GM21447 (cell line): ENCODE measurements at regions not wholly inside any gene's neighbourhood (a gene's known extent, or its start where the extent isn't known, plus 50 kb on each side); places are given as distances from the start of the nearest gene placed in this dataset.
"Not testable (repeated sequence)": the region's sequence is repeated elsewhere in the genome, so short reads cannot be mapped to it uniquely, and the experiment has no call there.

ENCODE experiments used
- ATAC-seq: cut with Tn5 transposase; IDR thresholded peaks from one replicate; pipeline ENCODE4 v1.9.1; 2021; ENCODE audit not compliant: unreplicated experiment

DNA sequence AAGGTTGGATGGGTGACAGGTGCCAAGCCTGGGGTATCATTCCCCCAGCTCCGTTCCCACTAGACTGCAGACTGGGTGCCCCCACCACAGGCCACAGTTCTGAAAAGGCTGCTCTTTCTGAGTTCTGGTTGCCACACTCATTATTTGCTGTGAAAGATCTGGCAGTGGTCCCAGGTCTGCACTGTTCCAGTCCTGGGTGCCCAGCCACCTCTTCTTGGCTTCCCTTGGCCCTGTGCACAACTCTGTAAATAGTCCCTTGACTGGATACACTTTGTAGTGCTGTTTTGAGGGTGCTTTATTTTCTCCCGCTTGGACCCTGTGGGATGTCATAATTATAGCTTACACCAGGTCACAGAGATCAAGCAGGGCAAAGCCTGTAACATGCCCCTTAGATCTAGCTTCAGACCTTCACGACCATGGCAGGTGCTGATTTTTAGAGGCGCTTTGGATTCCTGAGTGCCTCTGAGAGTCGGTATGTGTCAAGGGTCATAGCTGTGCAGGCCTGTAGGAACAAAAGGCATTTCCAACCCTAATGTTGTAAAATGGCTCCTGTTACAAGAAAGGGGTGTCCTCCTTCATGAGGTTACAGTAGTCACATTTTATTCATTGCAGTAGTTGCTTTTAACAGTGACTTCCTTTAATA lies 344.9 kb downstream of the ICE1 start:
- no peak for ATAC-seq

DNA sequence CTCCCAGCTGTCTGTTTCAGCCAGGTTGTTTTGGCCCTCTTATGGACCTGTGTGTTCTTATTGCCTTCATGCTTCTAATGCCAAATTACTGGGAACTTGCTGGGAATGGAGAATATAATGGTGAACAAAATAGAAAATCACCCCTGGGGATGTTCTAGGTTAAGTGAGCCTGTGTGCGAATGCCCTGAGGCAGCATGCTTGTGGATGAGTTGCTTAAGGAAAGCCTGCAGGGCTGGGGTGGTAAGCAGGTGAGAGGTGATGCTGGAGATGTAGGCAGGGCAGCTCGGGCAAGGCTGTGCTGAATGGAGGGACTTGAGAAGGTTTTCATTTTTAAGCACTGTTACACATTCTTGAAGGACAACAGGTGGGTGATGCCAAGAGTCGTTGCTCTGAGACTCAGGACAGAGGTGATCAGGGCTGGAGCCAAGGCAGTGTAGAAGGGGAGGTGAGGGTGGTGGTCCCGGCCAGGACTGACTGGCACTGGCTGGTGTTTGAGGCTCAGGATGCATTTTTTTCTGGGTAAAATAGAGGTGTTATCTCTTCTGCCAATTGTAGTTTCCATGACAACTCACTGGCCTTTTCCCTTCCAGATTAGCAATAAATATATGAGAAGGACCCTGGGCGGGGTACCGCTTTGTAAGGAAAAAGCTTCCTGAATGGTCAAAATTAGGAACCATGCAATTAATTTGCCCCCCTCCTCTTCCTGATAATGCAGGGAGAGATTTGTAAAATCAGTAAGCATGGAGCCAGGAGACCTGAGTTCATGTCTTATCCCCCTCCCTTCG lies 342.8 kb downstream of the ICE1 start:
- ATAC-seq = no peak

DNA sequence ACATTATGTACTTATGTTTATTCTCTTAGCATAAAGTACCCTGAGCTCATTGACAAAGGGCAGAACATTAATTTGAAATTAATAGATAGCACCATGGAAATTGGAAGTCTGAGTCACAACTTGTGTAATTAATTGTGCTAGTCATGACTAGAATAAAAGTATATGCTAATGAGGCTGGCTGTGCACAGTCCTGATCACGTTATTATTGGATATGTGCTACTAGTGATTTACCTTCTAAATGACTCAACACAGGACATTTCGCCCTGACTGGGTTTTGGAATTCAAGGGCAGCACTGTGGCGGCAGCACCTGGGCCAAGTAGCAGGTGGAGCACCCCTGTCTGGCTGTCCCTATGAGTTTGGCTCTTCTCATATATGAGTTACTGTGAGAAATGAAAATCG lies 341.8 kb downstream of the ICE1 start:
- no peak for ATAC-seq

DNA sequence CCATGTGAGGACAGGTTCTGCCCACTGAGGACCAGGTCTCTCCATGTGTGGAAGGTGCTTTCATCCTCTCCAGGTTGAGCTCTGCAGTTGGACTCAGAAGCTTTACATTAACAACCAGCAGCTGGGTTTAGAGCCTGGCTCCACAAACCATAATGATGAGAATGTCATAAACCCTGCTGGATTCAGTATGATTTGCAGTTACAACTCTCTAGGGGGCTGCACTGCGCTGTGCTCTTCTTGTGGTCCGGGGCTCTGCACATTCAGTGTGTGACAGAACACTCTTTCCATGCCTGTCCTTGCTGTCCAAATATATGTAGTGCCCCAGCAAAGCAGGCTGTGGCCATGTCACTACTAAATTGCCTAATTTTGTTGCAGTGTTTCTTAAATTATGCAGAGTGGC lies 334.3 kb downstream of the ICE1 start:
- no peak for ATAC-seq

DNA sequence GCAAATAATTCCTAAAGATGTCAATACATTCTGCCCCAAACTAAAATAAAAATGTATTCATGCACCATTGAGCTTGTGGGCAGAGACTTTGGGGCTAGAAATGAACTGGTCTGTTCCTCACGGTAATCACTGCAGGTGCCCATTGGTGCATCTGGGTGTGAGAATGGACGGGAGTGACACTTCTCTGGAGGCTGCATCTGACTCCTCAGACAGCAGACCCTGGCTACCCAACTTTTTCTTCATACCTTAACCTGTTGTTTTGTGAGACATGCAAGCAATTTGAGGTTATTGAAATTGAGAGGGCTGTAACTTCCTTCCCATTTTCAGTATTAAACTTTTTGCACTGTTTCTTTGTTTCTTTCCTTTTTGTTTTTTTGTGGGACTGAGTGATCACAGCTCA lies 333.4 kb downstream of the ICE1 start:
- peak; percentile 44 for ATAC-seq

DNA sequence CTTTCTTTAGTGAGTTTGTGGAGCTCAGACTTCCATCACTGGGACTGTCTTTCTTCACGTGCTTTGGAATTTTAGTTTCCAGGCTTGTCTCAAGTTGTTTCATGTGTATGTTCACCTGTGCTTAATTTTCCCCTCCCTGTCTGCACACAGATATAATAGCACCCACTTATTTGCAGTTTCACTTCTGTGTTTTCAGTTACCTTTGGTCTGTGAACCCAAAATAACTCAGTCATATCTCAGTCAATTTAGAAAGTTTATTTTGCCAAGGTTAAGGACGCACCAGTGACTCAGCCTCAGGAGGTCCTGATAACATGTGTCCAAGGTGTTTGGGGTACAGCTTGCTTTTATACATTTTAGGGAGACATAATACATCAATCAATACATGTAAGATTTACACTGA lies 330.4 kb downstream of the ICE1 start:
- peak; percentile 67 for ATAC-seq

DNA sequence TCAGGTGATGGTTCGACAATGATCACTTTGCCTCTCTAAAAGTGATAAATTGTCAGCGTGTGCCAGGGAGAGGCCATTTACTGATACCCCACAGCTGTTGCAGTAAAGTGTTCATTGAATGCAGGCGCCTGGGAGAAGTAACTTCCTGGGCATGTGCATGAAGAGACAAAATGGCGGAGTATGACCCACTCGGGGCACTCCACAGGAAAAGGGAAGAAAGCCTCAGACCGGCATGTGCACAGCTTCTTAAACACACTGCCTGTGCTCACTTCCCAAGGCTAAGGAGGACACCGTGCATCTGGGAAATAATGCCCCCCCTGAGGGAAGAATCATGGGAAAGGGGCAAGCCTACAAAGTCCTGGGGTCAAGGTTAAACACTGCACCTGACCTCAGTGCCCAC lies 329.5 kb downstream of the ICE1 start:
- ATAC-seq = no peak

DNA sequence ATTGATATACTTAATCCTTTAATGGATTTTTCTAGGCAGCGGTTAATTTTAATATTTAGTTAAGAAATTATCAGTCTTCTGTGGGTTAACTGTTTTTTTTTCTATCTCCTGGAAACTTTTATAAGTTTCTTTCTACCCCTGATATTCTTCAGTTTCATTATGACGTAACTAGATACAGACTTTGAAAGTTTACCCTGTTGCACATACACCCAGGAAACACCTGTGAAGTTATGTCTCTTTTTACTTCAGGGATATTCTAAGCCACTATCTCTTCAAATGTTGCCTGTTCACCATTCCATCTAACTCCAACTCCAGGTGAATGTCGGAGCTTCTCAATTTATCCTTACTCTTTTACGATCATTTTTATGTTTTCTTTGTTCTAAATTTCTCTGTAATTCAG lies 329.0 kb downstream of the ICE1 start:
- peak; percentile 53 for ATAC-seq

DNA sequence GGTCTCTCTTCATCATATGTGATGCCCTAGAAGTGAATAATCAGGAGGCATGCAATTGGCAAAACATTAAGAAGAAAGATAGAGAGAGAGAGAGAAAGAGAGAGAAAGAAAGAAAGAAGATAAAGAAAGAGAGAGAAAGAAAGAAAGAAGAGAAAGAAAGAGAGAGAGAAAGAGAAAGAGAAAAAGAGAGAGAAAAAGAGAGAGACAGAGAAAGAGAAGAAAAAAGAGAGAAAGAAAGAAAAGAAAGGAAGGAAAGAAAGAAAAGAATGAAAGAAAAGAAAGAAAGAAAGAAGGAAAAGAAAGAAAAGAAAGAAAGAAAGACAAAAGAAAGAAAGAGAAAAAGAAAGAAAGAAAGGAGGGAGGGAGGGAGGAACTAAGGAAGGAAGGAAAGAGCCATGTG lies 318.9 kb downstream of the ICE1 start:
- no peak for ATAC-seq

DNA sequence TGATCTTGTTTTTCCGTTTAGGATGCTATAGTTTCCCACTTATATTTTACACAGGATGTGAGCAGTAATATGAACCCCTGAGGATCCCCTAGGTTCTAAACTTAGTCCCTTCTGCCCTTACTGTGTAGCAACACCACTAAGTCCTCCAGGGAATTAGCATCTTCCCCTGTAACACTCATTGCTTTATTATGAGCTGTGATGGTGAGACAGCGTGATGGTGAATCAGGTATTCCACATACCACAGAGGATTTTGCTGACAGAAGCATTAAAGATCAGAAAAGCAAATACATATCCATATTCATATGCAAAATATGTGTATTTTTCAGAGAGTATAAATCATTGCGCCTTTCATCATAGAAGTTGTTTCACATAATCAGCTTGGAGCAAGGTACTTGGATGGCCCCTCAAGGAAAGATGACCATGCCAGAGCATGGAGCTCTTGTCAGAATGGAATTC lies 317.0 kb downstream of the ICE1 start:
- peak; percentile 26 for ATAC-seq

DNA sequence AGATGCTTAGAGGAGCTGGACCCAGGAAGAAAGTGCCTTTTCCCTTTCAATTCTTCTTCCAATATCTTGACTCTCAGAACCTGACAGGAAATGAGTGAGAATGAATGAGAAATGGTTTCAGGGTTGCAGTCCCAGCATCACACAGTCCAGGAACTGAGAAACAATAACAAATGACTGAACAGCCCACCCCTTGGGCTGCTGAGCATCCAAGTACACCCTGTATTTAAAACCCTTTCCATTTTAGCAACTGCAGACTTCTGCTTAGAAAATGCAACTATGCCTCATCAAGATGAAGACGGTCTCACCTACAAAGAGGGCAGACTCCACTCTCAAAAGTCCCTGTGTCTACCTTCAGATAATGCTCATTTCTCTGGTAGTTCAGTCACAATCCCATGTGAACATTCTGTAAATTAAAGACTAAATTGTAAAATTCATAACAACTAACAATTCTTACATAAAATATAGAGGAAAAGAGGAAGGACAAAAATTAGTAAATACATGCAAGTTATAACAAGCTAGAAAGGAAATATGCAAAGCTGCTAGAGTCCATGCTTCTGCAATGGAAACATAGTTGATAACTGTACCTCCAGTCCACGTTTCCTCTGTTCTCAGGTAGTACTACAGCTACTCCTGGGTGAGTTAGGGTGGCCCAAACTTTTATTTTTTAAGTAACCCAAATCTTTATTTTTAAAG lies 316.5 kb downstream of the ICE1 start:
- peak; percentile 71 for ATAC-seq

DNA sequence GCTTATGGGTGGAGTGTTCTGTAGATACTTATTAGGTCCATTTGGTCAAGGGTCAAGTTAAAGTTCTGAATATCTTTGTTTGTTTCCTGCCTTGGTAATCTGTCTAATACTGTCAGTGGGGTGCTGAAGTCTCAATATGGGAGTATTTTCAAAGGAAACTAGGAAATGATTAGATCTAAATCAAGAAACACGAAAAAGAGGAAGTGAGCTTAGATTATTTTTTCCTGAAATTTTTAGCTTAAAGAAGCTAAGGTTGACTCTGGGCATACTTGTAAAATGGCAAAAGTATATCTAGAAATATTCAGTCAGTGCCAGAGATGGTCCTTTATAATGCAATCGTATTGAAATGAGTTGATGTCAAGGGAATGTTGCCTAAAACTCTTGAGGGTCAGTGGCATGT lies 313.5 kb downstream of the ICE1 start:
- ATAC-seq = no peak

DNA sequence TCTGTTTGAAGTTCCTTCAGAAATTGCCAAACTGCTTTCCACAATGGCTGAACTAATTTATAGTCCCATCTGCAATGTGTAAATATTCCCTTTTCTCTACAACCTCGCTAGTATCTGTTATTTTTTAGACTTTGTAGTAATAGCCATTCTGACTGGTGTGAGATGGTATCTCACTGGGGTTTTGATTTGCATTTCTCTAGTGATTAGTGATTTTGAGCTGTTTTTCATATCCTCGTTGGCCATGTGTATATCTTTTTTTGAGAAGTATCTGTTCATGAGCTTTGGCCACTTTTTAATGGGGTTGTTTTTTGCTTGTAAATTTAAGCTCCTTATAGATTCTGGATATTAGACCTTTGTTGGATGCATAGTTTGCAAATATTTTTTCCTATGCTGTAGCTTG lies 310.6 kb downstream of the ICE1 start:
- not testable (repeated sequence) for ATAC-seq

DNA sequence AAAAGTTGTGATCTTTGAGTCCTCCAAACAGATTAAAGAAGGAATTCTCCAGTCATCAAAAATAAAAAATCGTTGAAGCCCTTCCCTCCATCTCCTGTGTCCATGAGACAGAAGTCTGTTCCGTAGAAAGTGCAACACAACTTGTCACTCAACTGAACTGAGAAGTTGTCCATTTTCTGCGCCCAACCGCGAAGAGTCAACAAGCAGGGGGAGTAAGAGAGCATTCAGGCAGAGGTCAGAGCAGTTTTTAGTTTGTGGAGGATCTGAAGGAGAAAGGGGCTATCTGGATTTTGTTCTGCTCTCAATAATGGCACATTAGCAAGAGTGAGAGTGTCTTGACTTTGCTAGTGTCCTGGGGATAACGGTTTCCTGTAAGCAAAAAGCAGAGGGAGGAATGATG lies 303.9 kb downstream of the ICE1 start:
- ATAC-seq = no peak

DNA sequence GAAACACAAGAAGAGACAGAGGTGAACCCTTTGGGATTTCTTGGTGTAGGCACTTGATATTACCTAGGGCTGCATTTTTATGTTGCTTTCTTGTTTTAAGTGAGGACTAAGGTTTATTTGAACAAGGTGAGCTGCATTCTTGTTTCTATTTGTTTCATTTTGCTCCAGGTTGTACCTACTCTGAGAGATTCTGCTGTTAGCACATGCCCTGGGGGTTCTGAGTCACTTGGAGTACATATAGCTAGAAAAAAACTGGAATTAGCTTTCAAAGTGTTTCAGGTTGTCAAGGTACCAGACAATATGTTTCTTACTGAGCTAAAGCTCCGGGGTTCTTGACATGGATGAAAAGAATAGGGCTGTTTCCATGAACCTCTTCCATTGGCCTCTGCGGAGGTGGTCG lies 299.4 kb downstream of the ICE1 start:
- no peak for ATAC-seq

DNA sequence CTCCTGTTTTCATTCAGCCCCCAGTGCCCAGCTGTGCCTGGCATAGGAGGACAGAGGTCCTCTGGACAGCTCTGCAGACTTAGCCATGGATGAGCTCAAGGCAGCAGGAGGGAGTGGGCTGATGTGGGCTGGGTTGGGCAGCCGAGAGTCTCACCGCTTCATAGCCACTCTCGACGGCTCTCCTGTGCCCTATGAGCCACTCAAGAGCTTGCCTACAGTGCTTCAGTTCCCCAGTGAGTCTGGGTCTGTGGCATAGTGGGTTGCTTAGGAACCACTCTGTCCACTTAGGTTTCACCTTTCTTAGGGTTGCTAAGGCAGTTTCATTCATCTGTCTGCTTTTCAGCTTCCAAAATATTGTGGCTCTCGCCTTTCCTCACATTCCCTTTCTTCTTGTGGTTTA lies 296.8 kb downstream of the ICE1 start:
- no peak for ATAC-seq

DNA sequence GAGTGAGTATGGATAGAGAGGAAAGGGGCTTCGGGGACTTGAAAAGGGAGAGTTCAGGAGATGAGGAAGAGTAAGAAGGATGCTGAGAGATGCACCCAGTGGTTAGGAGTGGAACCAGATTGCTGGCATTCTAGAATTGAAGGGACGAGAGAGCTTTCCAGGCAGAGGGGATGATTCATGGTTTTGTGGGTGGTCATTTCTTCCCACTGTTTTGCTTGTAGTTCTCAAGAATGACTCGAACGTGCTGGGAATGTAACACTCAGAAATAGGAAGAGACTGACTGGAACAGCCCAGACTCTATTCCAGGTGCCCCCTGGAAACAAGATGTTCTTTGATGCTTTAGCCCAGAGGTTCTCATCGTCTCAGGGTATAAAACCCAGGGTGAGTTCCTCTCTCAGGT lies 294.2 kb downstream of the ICE1 start:
- no peak for ATAC-seq

DNA sequence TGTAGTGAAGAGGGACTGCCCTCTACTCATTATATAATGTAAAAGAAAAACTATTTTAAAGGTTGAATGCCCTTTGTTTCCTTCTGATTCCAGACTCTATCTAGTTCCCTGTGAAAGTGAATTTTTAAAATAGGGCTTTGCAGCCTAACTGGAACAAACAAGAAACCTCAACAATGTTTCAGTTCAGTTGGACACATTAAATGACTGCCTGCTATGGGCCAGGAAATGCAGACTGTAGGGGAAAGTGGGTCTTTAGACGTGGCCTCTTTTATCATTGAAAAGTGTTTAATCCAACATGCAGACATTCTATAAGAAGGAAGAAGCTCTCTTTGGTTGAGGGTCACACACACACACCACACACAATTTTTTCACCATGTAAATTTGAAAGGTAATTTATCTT lies 289.1 kb downstream of the ICE1 start:
- ATAC-seq = no peak

DNA sequence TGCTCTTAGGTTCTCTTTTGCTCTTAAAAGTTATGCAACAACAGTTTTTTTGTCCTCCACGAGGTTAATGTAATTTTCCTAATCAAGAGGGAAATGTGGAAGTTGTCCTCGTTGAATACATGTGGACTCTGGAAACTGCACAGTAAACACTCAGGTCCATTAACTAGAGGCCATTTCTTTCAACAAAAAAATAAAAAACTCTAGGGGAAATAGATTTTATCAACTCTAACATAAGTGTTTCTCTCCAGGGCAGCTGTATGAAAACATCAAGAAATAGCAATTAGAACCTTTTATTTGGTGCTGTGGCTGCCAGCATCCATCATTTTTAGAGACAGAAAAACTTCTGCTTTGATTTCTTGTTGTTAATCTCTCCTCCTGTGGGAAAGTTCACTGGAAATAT lies 288.6 kb downstream of the ICE1 start:
- no peak for ATAC-seq

DNA sequence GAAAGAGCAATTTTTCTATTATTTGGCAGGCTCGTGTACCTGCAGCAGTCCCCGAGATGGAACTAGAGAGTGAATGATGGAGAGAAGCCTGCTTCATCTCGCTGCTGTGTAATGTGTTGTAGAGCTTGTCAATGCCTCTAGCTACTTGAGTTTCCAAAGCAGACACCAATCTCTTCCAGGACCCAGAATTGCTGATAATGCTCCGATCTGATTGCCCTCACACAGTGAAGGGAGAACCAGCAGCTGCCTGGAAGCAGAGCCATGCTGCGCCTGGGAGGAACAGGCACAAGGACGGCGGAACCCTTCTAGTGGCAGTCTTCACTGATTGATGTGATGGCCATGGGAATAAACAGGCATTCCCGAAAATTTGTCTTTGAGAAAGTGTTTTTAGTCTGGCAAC lies 288.0 kb downstream of the ICE1 start:
- ATAC-seq = no peak

DNA sequence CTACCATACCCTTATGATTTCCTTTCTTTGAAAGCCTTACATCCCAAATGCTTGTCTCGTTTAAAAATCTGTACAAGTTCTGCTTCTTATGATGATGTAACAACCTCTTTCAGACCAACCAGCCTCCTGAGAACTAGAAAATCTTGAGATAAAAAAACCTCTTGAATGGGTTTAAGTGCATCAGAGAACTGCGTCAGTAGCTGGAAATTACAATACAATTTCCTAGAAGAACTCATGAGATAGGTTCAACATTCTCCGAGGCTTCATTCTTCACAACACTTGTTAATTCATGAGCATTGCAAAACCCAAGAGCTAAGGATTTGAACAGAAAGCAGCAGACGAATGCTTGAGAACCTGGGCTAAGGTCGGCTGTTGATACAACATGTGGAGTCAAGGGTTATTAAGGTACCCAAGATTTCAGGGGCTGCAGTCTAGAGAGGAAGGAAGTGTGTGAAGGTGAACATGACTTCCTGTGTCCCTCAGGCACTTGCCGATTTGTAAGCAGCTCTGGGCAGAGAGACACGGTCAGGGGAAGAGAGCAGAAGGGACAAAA lies 286.0 kb downstream of the ICE1 start:
- no peak for ATAC-seq

DNA sequence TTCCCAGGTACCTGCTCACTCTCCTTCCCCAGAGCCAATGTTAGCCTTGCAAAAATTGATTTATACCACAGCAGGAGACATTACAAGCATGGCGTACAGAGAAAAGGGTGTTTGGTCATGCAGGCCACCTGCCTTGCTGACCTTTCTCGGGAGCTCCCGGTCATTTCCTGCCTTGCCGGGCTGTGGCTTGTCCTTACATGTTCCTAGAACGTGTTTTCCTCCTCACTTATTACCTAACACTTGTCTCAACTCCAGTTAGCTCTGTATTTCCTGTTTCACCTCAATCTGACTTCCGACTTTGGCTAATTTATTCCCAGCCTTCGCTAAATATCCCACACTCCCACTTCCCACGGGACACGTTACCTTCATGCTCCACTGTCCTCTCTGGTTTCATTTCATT lies 282.5 kb downstream of the ICE1 start:
- ATAC-seq = no peak
